A673 (cell line): ENCODE measurements at regions not wholly inside any gene's neighbourhood (a gene's known extent, or its start where the extent isn't known, plus 50 kb on each side); places are given as distances from the start of the nearest gene placed in this dataset.

Source experiments
- BruUV-seq: library from RNA; stranded (reverse); fragments of 400-500 nt; replicated peaks from 2 replicates; lab custom pipeline; 2021; lab: Mats Ljungman, UMichigan
- CTCF ChIA-PET: fragments of 300-600 bp; sonication (Branson Sonifier 250); formaldehyde crosslinking; loops from one replicate; lab custom pipeline; 2022; ENCODE audit warnings: antibody characterized with exemption; lab: Charles Lee
- POLR2A ChIA-PET: fragments of 300-600 bp; sonication (Branson Sonifier 250); formaldehyde crosslinking; loops from one replicate; lab custom pipeline; 2022; ENCODE audit warnings: antibody characterized with exemption; ENCODE audit not compliant: low non-redundant PET; lab: Charles Lee
- DNase-seq: peaks from one replicate; pipeline ENCODE4 v3.0.0-alpha.2; 2015; ENCODE audit warnings: low spot score
- H3K27ac ChIP-seq: fragments of 200-600 bp; sonication (generic); 2 replicates; pipeline ENCODE4 v1.5.1; 2016; ENCODE audit warnings: mixed run types, low read depth, mild to moderate bottlenecking, mixed read lengths, antibody characterized with exemption, low read length; ENCODE audit not compliant: poor library complexity, severe bottlenecking
- H3K27me3 ChIP-seq: fragments of 200-600 bp; sonication (generic); replicated peaks from 2 replicates; pipeline ENCODE4 v1.6.1; 2017; ENCODE audit warnings: mixed run types, low read depth, mild to moderate bottlenecking, mixed read lengths, antibody characterized with exemption, low read length; ENCODE audit not compliant: insufficient read depth, poor library complexity
- H3K36me3 ChIP-seq: fragments of 200-600 bp; sonication (generic); 2 replicates; pipeline ENCODE4 v1.6.1; 2016; ENCODE audit warnings: mixed run types, mild to moderate bottlenecking, mixed read lengths, antibody characterized with exemption, low read length; ENCODE audit not compliant: insufficient read depth, poor library complexity, severe bottlenecking
- H3K4me1 ChIP-seq: fragments of 200-600 bp; sonication (generic); 2 replicates; pipeline ENCODE4 v1.6.1; 2017; ENCODE audit warnings: mixed run types, mild to moderate bottlenecking, mixed read lengths, antibody characterized with exemption, low read length; ENCODE audit not compliant: insufficient read depth, poor library complexity, severe bottlenecking
- H3K4me3 ChIP-seq: fragments of 200-600 bp; sonication (generic); 2 replicates; pipeline ENCODE4 v1.5.1; 2016; ENCODE audit warnings: low read depth, mixed run types, mild to moderate bottlenecking, mixed read lengths, low read length; ENCODE audit not compliant: poor library complexity, severe bottlenecking
- H3K9me3 ChIP-seq: fragments of 200-600 bp; sonication (generic); 2 replicates; pipeline ENCODE4 v1.6.1; 2016; ENCODE audit warnings: mixed run types, low read depth, mild to moderate bottlenecking, mixed read lengths, antibody characterized with exemption, low read length; ENCODE audit not compliant: poor library complexity, severe bottlenecking
- EZH2 ChIP-seq: fragments of 200-600 bp; sonication (generic); IDR thresholded peaks from 2 replicates; pipeline ENCODE4 v1.6.1; 2017; ENCODE audit warnings: borderline replicate concordance, low read depth, mild to moderate bottlenecking, mixed read lengths, antibody characterized with exemption, low read length; ENCODE audit not compliant: poor library complexity, severe bottlenecking
- intact Hi-C: fragments of 100-400 bp; cut with micrococcal nuclease; formaldehyde crosslinking; loops from one replicate; pipeline ENCODE4 v1.10.0; 2022; ENCODE audit not compliant: unreplicated experiment
- TF ChIP-seq, protein P1 (sequence below): fragments of 300-800, 200-600 bp; sonication (generic); conservative IDR thresholded peaks from 2 replicates; pipeline ENCODE4 v1.5.1; 2017; ENCODE audit warnings: low read depth, mild to moderate bottlenecking, antibody characterized with exemption, low read length, moderate library complexity, mixed read lengths

DNA sequence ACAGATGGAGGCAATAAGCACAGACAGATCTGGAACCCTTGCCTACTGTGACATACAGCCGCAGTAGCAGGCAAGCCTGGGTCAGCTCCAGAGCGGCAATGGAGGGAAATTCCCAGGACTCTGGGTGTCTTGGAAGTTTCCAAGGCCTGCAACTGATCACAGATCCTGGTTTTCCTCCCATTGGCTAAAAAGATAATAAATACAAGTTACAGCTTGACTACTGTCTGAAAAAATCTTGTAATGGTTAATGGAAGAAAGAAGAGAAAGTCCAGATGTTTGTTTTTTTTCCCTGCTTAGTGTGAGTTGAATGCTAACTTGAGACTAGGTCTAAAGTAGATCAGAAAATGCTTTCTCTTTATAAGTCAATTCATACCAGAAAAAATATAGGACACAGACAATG, 307.6 kb downstream of the ALDH8A1 start:
- POLR2A ChIA-PET: no interaction called here
- no peak for DNase-seq
- Histone ChIP-seq H3K9me3 (no peaks in the 10 kb centered on the region), H3K27me3 (no peaks in the 10 kb centered on the region), H3K4me3 (no peak overlapping the region), H3K36me3 (no peaks in the 10 kb centered on the region), H3K27ac (no peak overlapping the region), H3K4me1 (peaks cover 29% of the 10 kb centered on the region)
- BruUV-seq: no TSS peak
- no peak for TF ChIP-seq EZH2
- TF ChIP-seq, protein P1, sequence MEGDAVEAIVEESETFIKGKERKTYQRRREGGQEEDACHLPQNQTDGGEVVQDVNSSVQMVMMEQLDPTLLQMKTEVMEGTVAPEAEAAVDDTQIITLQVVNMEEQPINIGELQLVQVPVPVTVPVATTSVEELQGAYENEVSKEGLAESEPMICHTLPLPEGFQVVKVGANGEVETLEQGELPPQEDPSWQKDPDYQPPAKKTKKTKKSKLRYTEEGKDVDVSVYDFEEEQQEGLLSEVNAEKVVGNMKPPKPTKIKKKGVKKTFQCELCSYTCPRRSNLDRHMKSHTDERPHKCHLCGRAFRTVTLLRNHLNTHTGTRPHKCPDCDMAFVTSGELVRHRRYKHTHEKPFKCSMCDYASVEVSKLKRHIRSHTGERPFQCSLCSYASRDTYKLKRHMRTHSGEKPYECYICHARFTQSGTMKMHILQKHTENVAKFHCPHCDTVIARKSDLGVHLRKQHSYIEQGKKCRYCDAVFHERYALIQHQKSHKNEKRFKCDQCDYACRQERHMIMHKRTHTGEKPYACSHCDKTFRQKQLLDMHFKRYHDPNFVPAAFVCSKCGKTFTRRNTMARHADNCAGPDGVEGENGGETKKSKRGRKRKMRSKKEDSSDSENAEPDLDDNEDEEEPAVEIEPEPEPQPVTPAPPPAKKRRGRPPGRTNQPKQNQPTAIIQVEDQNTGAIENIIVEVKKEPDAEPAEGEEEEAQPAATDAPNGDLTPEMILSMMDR: no peak
- intact Hi-C loops: loop anchor here (5.0 kb wide), 1 partner anchor 180 kb away; no protein-coding TSS in a partner anchor
- CTCF ChIA-PET: interaction anchor here (2.8 kb wide), 1 partner anchor 468 kb away, joined by 12 read pairs; no protein-coding TSS in a partner anchor

DNA sequence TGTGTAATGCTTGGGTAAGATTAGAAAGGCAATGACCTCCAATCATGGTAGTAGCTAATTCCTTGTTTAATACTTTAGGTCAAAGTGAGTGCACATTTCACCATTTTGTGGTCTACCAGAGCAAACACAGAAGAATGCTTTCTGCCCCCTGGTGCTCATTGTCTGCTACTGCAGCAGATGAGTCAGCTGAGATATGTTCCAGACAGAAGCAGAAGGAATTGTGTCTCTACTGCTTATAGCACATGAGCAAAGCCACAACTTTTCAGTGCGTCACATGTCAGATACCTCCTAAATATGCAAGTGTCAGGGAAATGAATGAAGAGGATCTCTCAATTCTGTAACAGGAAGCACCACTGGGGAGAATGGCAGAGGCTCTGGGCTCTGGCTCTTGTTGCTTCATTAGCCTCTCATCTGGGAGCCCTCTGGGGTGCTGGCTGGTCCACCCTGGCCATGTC, 308.9 kb downstream of the ALDH8A1 start:
- peak; percentile 94 for DNase-seq
- ChIA-PET POLR2A (no interaction called here), CTCF (interaction anchor here (0.5 to 2.8 kb wide), 7 partner anchors 23 to 467 kb away, joined by 3 to 12 read pairs (median 3); no protein-coding TSS in a partner anchor)
- H3K9me3 ChIP-seq: no peaks in the 10 kb centered on the region
- no peaks in the 10 kb centered on the region for H3K36me3 ChIP-seq
- intact Hi-C loops: loop anchor here (1.0 to 5.0 kb wide), 4 partner anchors 122 to 467 kb away; no protein-coding TSS in a partner anchor
- TF ChIP-seq EZH2: no peak
- TF ChIP-seq, protein P1: peak; percentile 95
- H3K4me1 ChIP-seq: peaks cover 26% of the 10 kb centered on the region
- peak overlapping the region; percentile 7 for H3K27ac ChIP-seq
- H3K4me3 ChIP-seq: no peak overlapping the region
- H3K27me3 ChIP-seq: no peaks in the 10 kb centered on the region
- no TSS peak for BruUV-seq

DNA sequence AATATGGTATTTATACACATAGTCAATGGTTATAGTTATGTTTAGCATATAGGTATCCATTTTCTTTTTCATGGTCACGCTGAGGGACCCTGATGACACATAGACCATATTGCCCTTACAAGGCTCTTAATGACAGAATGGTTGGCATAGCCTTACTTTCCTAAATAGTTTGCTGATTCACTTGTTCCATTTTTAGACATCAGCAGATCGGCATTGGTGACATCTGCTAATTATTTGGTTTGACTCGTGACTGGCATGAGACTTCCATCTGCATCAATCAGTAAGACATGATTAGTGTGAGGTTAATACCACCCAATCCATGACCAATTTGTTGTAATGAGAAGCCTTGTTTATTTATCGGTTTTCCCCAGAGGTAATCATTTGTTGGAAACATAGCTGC, 309.7 kb downstream of the ALDH8A1 start:
- peaks cover 21% of the 10 kb centered on the region for H3K4me1 ChIP-seq
- H3K4me3 ChIP-seq: no peak overlapping the region
- ChIA-PET CTCF (interaction anchor here (0.6 to 2.8 kb wide), 6 partner anchors 24 to 466 kb away, joined by 3 to 12 read pairs (median 4); no protein-coding TSS in a partner anchor), POLR2A (no interaction called here)
- no TSS peak for BruUV-seq
- no peaks in the 10 kb centered on the region for H3K36me3 ChIP-seq
- H3K27me3 ChIP-seq: no peaks in the 10 kb centered on the region
- no peak for DNase-seq
- intact Hi-C loops: loop anchor here (2.0 to 5.0 kb wide), 2 partner anchors 121 to 182 kb away; no protein-coding TSS in a partner anchor
- TF ChIP-seq, protein P1: no peak
- no peak for TF ChIP-seq EZH2
- no peak overlapping the region for H3K27ac ChIP-seq
- no peaks in the 10 kb centered on the region for H3K9me3 ChIP-seq
